ENCODE measurements at regions not wholly inside any gene's neighbourhood (a gene's known extent, or its start where the extent isn't known, plus 50 kb on each side); places are given as distances from the start of the nearest gene placed in this dataset.
"Not testable (repeated sequence)": the region's sequence is repeated elsewhere in the genome, so short reads cannot be mapped to it uniquely, and the experiment has no call there.

- TF ChIP-seq, protein P1, sequence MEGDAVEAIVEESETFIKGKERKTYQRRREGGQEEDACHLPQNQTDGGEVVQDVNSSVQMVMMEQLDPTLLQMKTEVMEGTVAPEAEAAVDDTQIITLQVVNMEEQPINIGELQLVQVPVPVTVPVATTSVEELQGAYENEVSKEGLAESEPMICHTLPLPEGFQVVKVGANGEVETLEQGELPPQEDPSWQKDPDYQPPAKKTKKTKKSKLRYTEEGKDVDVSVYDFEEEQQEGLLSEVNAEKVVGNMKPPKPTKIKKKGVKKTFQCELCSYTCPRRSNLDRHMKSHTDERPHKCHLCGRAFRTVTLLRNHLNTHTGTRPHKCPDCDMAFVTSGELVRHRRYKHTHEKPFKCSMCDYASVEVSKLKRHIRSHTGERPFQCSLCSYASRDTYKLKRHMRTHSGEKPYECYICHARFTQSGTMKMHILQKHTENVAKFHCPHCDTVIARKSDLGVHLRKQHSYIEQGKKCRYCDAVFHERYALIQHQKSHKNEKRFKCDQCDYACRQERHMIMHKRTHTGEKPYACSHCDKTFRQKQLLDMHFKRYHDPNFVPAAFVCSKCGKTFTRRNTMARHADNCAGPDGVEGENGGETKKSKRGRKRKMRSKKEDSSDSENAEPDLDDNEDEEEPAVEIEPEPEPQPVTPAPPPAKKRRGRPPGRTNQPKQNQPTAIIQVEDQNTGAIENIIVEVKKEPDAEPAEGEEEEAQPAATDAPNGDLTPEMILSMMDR (IDR thresholded peaks at IDR 0.05) = not testable (repeated sequence)
- TF ChIP-seq POLR2A (IDR thresholded peaks at IDR 0.05) = not testable (repeated sequence)
These were observed 734.5 kb upstream of the BCHE start for GRCh38 chr3:166571686-166572085.

All from body of pancreas (tissue), 4 donors.